HCT116 (cell line): ENCODE measurements at regions not wholly inside any gene's neighbourhood (a gene's known extent, or its start where the extent isn't known, plus 50 kb on each side); places are given as distances from the start of the nearest gene placed in this dataset.
A peak's percentile ranks its signal among the peaks of the same experiment; 100 is the strongest.

ENCODE experiments used
- ATAC-seq: fragments of 200-7000 bp; cut with Tn5 transposase; 2 replicates; pipeline ENCODE4 v1.9.1; 2020; ENCODE audit warnings: mild to moderate bottlenecking, moderate library complexity
- BruUV-seq: library from RNA; stranded (reverse); fragments of 400-500 nt; replicated peaks from 2 replicates; lab custom pipeline; 2021; lab: Mats Ljungman, UMichigan
- CTCF ChIA-PET: fragments of 300-600 bp; sonication (Branson Sonifier 250); formaldehyde crosslinking; loops from one replicate; lab custom pipeline; 2021; ENCODE audit warnings: antibody characterized with exemption; lab: Charles Lee
- POLR2A ChIA-PET: fragments of 300-600, 350-600 bp; sonication (Branson Sonifier 250); formaldehyde crosslinking; loops from one replicate; lab custom pipeline; 2021; ENCODE audit warnings: antibody characterized with exemption; lab: Charles Lee
- RAD21 ChIA-PET, 2 experiments: fragments of 300-600 bp; sonication (Branson Sonifier 250); formaldehyde crosslinking; loops; one replicate each; lab custom pipeline; 2023; ENCODE audit warnings: low total read pairs in 2 of 2; ENCODE audit not compliant: uncharacterized antibody in 2 of 2, unreplicated experiment in 2 of 2, low non-redundant PET in 1 of 2; lab: Charles Lee
- DNase-seq: peaks from one replicate; pipeline ENCODE4 v3.0.0-alpha.2; 2010; ENCODE audit warnings: low read depth, low spot score
- H2AFZ ChIP-seq: fragments of 200-600 bp; shearing (Covaris generic), sonication (generic); 2 replicates; pipeline ENCODE4 v1.6.1; 2017; ENCODE audit warnings: low read depth, mixed run types, mixed read lengths, antibody characterized with exemption, low read length; ENCODE audit not compliant: poor library complexity, severe bottlenecking
- H3K27ac ChIP-seq: 2 replicates; pipeline ENCODE4 v1.5.1; 2012; ENCODE audit warnings: low read depth, low read length
- H3K27me3 ChIP-seq: fragments of 200-600 bp; sonication (generic); 2 replicates; pipeline ENCODE4 v1.6.1; 2016; ENCODE audit warnings: mixed run types, low read length, mixed read lengths; ENCODE audit not compliant: insufficient read depth
- H3K36me3 ChIP-seq, 2 experiments: fragments of 200-500 bp in 1 of 2; fragments of 200-600 bp in 1 of 2; sonication (Bioruptor generic) in 1 of 2; sonication (generic) in 1 of 2; 2 replicates each; pipeline versions ENCODE4 v1.5.1 to v1.6.1; 2014 to 2016; ENCODE audit warnings: low read length in 2 of 2, inconsistent platforms in 1 of 2, mixed read lengths in 1 of 2, mixed run types in 1 of 2; ENCODE audit not compliant: insufficient read depth in 2 of 2, control insufficient read depth in 1 of 2
- H3K4me1 ChIP-seq, 2 experiments: fragments of 200-600 bp in 1 of 2; sonication (generic) in 1 of 2; 2 replicates each; pipeline versions ENCODE4 v1.5.1 to v1.6.1; 2012 to 2017; ENCODE audit warnings: low read length in 2 of 2, inconsistent platforms in 1 of 2, mild to moderate bottlenecking in 1 of 2, mixed read lengths in 1 of 2, mixed run types in 1 of 2, moderate library complexity in 1 of 2; ENCODE audit not compliant: insufficient read depth in 2 of 2, control insufficient read depth in 1 of 2
- H3K4me2 ChIP-seq: fragments of 200-600 bp; sonication (generic); 2 replicates; pipeline ENCODE4 v1.6.1; 2017; ENCODE audit warnings: mixed run types, low read length, mixed read lengths
- H3K4me3 ChIP-seq, 2 experiments: fragments of 200-600 bp in 1 of 2; sonication (generic) in 1 of 2; replicated peaks in 1 of 2; 2 replicates each; pipeline ENCODE4 v1.5.1; 2011 to 2016; ENCODE audit warnings: low read length in 2 of 2, control low read depth in 1 of 2, low read depth in 1 of 2, mild to moderate bottlenecking in 1 of 2, mixed read lengths in 1 of 2, mixed run types in 1 of 2
- H3K79me2 ChIP-seq: fragments of 200-600 bp; sonication (generic); 2 replicates; pipeline ENCODE4 v1.6.1; 2017; ENCODE audit warnings: mild to moderate bottlenecking, mixed run types, low read length, moderate library complexity, mixed read lengths; ENCODE audit not compliant: insufficient read depth
- H3K9ac ChIP-seq: fragments of 200-600 bp; sonication (generic); 2 replicates; pipeline ENCODE4 v1.6.1; 2016; ENCODE audit warnings: low read length, mixed read lengths
- H3K9me2 ChIP-seq: fragments of 200-600 bp; sonication (generic), shearing (Covaris generic); 2 replicates; pipeline ENCODE4 v1.6.1; 2017; ENCODE audit warnings: mixed run types, mild to moderate bottlenecking, moderate library complexity; ENCODE audit not compliant: insufficient read depth
- H3K9me3 ChIP-seq, 2 experiments: fragments of 200-500 bp in 1 of 2; fragments of 200-600 bp in 1 of 2; sonication (Bioruptor generic) in 1 of 2; sonication (generic) in 1 of 2; 2 replicates each; pipeline ENCODE4 v1.6.1; 2014 to 2017; ENCODE audit warnings: low read length in 2 of 2, mixed read lengths in 2 of 2, inconsistent platforms in 1 of 2, low read depth in 1 of 2, mild to moderate bottlenecking in 1 of 2, mixed run types in 1 of 2, moderate library complexity in 1 of 2; ENCODE audit not compliant: control insufficient read depth in 1 of 2, insufficient read depth in 1 of 2
- H4K20me1 ChIP-seq: fragments of 200-600 bp; sonication (generic), shearing (Covaris generic); 2 replicates; pipeline ENCODE4 v1.6.1; 2017; ENCODE audit warnings: mixed run types, mild to moderate bottlenecking, moderate library complexity; ENCODE audit not compliant: insufficient read depth
- CBX3 ChIP-seq: IDR thresholded peaks from 2 replicates; pipeline ENCODE4 v1.6.1; 2012; ENCODE audit warnings: low read depth
- EGR1 ChIP-seq: IDR thresholded peaks from 2 replicates; pipeline ENCODE4 v1.6.1; 2012; ENCODE audit warnings: low read depth
- RAD21 ChIP-seq: IDR thresholded peaks from 2 replicates; pipeline ENCODE4 v1.6.1; 2012; ENCODE audit warnings: low read depth, mild to moderate bottlenecking
- SRF ChIP-seq: IDR thresholded peaks from 2 replicates; pipeline ENCODE4 v1.6.1; 2012; ENCODE audit warnings: low read depth
- YY1 ChIP-seq: IDR thresholded peaks from 2 replicates; pipeline ENCODE4 v1.6.1; 2011; ENCODE audit warnings: low read length, low read depth, moderate library complexity, mild to moderate bottlenecking; ENCODE audit not compliant: insufficient replicate concordance; ENCODE audit errors: extremely low read depth
- ZNF274 ChIP-seq: fragments of 200-500 bp; sonication (Bioruptor generic); IDR thresholded peaks from 2 replicates; pipeline ENCODE4 v1.6.1; 2014; ENCODE audit warnings: mild to moderate bottlenecking, low read depth, low read length, inconsistent platforms
- intact Hi-C: fragments of 100-400 bp; cut with micrococcal nuclease; formaldehyde crosslinking; loops from 2 replicates; pipeline ENCODE4 v1.10.0; 2022
- TF ChIP-seq, protein P1 (sequence below): IDR thresholded peaks from 2 replicates; pipeline ENCODE4 v1.6.1; 2012; ENCODE audit warnings: low read depth
- TF ChIP-seq, protein P2 (sequence below), 3 experiments: fragments of 200-600 bp in 1 of 3; sonication (generic) in 1 of 3; IDR thresholded peaks in 2 of 3; conservative IDR thresholded peaks in 1 of 3; 2 replicates each; pipeline ENCODE4 v1.5.1; 2012 to 2017; ENCODE audit warnings: low read depth in 2 of 3, low read length in 2 of 3, antibody characterized with exemption in 1 of 3, borderline replicate concordance in 1 of 3, control low read depth in 1 of 3, mild to moderate bottlenecking in 1 of 3, mixed read lengths in 1 of 3, mixed run types in 1 of 3, moderate library complexity in 1 of 3; ENCODE audit not compliant: insufficient read depth in 1 of 3

DNA sequence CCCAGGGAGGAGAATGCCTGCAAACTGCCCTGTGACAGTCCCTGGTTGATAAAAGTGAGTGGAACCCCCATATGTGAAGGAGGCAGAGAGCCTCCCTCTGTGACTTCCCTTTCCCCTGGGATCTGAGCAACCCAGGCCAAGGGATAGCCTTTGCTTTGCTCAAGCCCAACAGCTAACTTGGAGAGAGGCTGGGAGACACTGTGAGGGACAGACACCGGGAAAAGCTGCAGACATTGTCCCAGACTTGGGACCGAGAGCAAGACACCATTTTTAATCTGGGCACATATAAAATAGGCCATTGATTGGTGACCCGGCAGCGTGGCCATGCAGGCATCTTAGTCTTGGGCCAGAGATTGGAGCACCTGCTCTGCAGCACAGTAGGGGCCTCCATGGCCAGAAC, 96.1 kb upstream of the SALL3 start:
- Histone ChIP-seq H3K9ac (no peak overlapping the region), H3K27ac (no peak overlapping the region), H3K4me1 (no peaks in the 10 kb centered on the region), H2AFZ (no peak overlapping the region), H3K27me3 (no peaks in the 10 kb centered on the region), H3K4me3 (no peak overlapping the region), H3K36me3 (no peaks in the 10 kb centered on the region), H3K79me2 (no peaks in the 10 kb centered on the region), H4K20me1 (no peaks in the 10 kb centered on the region), H3K9me3 (no peaks in the 10 kb centered on the region), H3K9me2 (no peaks in the 10 kb centered on the region), H3K4me2 (no peak overlapping the region)
- ATAC-seq = no peak
- ChIA-PET CTCF (no interaction called here), RAD21 (no interaction called here), POLR2A (no interaction called here)
- no peak for DNase-seq
- BruUV-seq = no TSS peak
- TF ChIP-seq YY1 (no peak), ZNF274 (no peak), SRF (no peak), CBX3 (no peak)
- TF ChIP-seq, protein P1, sequence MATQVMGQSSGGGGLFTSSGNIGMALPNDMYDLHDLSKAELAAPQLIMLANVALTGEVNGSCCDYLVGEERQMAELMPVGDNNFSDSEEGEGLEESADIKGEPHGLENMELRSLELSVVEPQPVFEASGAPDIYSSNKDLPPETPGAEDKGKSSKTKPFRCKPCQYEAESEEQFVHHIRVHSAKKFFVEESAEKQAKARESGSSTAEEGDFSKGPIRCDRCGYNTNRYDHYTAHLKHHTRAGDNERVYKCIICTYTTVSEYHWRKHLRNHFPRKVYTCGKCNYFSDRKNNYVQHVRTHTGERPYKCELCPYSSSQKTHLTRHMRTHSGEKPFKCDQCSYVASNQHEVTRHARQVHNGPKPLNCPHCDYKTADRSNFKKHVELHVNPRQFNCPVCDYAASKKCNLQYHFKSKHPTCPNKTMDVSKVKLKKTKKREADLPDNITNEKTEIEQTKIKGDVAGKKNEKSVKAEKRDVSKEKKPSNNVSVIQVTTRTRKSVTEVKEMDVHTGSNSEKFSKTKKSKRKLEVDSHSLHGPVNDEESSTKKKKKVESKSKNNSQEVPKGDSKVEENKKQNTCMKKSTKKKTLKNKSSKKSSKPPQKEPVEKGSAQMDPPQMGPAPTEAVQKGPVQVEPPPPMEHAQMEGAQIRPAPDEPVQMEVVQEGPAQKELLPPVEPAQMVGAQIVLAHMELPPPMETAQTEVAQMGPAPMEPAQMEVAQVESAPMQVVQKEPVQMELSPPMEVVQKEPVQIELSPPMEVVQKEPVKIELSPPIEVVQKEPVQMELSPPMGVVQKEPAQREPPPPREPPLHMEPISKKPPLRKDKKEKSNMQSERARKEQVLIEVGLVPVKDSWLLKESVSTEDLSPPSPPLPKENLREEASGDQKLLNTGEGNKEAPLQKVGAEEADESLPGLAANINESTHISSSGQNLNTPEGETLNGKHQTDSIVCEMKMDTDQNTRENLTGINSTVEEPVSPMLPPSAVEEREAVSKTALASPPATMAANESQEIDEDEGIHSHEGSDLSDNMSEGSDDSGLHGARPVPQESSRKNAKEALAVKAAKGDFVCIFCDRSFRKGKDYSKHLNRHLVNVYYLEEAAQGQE = no peak
- intact Hi-C loops = no loop called here

DNA sequence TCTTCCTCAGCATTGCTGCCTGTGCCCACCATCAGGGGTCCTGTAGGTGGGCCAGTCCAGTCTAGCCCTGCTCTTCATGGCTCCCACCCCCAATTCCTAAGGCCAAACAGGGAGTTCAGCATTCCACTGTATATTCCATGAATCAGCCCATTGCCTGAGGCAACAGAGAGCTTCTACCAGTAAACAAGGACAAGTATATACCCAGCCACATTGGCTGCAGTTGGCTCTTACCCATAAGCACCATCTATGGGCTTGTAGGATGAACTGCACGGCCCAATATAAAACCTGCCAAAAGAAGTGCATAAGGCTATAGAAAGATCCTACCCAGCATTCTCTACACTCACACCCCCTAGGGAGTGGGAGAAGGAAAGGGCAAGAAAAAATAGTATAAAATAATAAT, 95.1 kb upstream of the SALL3 start:
- H3K27ac ChIP-seq = no peak overlapping the region
- no peak overlapping the region for H3K4me3 ChIP-seq
- no peak overlapping the region for H3K9ac ChIP-seq
- ChIA-PET RAD21 (no interaction called here), POLR2A (no interaction called here), CTCF (interaction anchor here (1.1 kb wide), 1 partner anchor 8 kb away, joined by 3 read pairs; no protein-coding TSS in a partner anchor)
- no peaks in the 10 kb centered on the region for H3K79me2 ChIP-seq
- ATAC-seq = peak; percentile 70; the same call in 1 of the 2 replicates
- H4K20me1 ChIP-seq = no peaks in the 10 kb centered on the region
- no peak overlapping the region for H2AFZ ChIP-seq
- TF ChIP-seq EGR1 (no peak), RAD21 (0 out of 2 replicates have a peak, but pooled peaks have one; percentile 6)
- TF ChIP-seq, protein P2, sequence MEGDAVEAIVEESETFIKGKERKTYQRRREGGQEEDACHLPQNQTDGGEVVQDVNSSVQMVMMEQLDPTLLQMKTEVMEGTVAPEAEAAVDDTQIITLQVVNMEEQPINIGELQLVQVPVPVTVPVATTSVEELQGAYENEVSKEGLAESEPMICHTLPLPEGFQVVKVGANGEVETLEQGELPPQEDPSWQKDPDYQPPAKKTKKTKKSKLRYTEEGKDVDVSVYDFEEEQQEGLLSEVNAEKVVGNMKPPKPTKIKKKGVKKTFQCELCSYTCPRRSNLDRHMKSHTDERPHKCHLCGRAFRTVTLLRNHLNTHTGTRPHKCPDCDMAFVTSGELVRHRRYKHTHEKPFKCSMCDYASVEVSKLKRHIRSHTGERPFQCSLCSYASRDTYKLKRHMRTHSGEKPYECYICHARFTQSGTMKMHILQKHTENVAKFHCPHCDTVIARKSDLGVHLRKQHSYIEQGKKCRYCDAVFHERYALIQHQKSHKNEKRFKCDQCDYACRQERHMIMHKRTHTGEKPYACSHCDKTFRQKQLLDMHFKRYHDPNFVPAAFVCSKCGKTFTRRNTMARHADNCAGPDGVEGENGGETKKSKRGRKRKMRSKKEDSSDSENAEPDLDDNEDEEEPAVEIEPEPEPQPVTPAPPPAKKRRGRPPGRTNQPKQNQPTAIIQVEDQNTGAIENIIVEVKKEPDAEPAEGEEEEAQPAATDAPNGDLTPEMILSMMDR (IDR thresholded peaks at IDR 0.05 in 2 of 3, conservative IDR thresholded peaks at IDR 0.05 in 1 of 3; ENCODE audit: borderline replicate concordance in 1 of 3, insufficient read depth in 1 of 3, low read depth in 2 of 3, low read length in 2 of 3) = peak in 1 of 3 experiments; percentile 26; a peak in 2 of 6 replicates
- DNase-seq = no peak
- intact Hi-C loops = no loop called here
- no peaks in the 10 kb centered on the region for H3K4me1 ChIP-seq
- no TSS peak for BruUV-seq
- H3K27me3 ChIP-seq = no peaks in the 10 kb centered on the region
- H3K4me2 ChIP-seq = no peak overlapping the region
- no peaks in the 10 kb centered on the region for H3K9me2 ChIP-seq
- no peaks in the 10 kb centered on the region for H3K36me3 ChIP-seq
- H3K9me3 ChIP-seq = no peaks in the 10 kb centered on the region
